ENCODE measurements at regions not wholly inside any gene's neighbourhood (a gene's known extent, or its start where the extent isn't known, plus 50 kb on each side); places are given as distances from the start of the nearest gene placed in this dataset.

GRCh38 chr20:39758876-39759275 is 796.7 kb downstream of the DHX35 start:
- Histone ChIP-seq H3F3A (ENCODE audit: low read length, unreplicated experiment) (no peaks in the 10 kb centered on the region), H3K9me2 (replicated peaks; ENCODE audit: low read length) (no peaks in the 10 kb centered on the region), H3K4me1 (ENCODE audit: insufficient read depth, low read length) (no peaks in the 10 kb centered on the region), H3K9ac (ENCODE audit: low read length) (no peak overlapping the region), H4K20me1 (ENCODE audit: low read length) (no peaks in the 10 kb centered on the region), H3K4me3 (ENCODE audit: low read length) (no peak overlapping the region), H3K27ac (ENCODE audit: low read length) (no peak overlapping the region), H3K9me3 (ENCODE audit: low read length) (peaks cover 25% of the 10 kb centered on the region; the same call in 1 of the 2 replicates), H3K79me2 (ENCODE audit: low read length) (no peaks in the 10 kb centered on the region), H3K27me3 (ENCODE audit: low read length) (no peaks in the 10 kb centered on the region), H2AFZ (ENCODE audit: low read length) (no peak overlapping the region), H3K36me3 (ENCODE audit: low read depth, low read length) (no peaks in the 10 kb centered on the region), H3K4me2 (ENCODE audit: low read length) (no peak overlapping the region)
- CTCF ChIA-PET, result no interaction called here
- no peak for ATAC-seq
- intact Hi-C loops (cut with micrococcal nuclease), result no loop called here
- BruUV-seq (replicated peaks), result no TSS peak
- POLR2A ChIA-PET (ENCODE audit: unreplicated experiment), result no interaction called here
- TF ChIP-seq EZH2 (IDR thresholded peaks at IDR 0.05; ENCODE audit: low read length, unreplicated experiment) (no peak), EZH2phosphoT487 (IDR thresholded peaks at IDR 0.05; ENCODE audit: borderline replicate concordance, low read length) (no peak)
- DNase-seq, result no peak

- ChIA-PET CTCF (no interaction called here), POLR2A (ENCODE audit: unreplicated experiment) (no interaction called here)
- Histone ChIP-seq H3K27me3 (ENCODE audit: low read length) (no peaks in the 10 kb centered on the region), H3K79me2 (ENCODE audit: low read length) (no peaks in the 10 kb centered on the region), H3K4me3 (ENCODE audit: low read length) (no peak overlapping the region), H3K9ac (ENCODE audit: low read length) (no peak overlapping the region), H2AFZ (ENCODE audit: low read length) (no peak overlapping the region), H3K4me2 (ENCODE audit: low read length) (no peak overlapping the region), H3K27ac (ENCODE audit: low read length) (no peak overlapping the region), H3F3A (ENCODE audit: low read length, unreplicated experiment) (no peaks in the 10 kb centered on the region), H3K4me1 (ENCODE audit: insufficient read depth, low read length) (no peaks in the 10 kb centered on the region), H3K9me3 (ENCODE audit: low read length) (peaks cover 28% of the 10 kb centered on the region), H3K9me2 (replicated peaks; ENCODE audit: low read length) (no peaks in the 10 kb centered on the region), H3K36me3 (ENCODE audit: low read depth, low read length) (no peaks in the 10 kb centered on the region), H4K20me1 (ENCODE audit: low read length) (no peaks in the 10 kb centered on the region)
- intact Hi-C loops (cut with micrococcal nuclease), result no loop called here
- BruUV-seq (replicated peaks), result no TSS peak
- ATAC-seq, result no peak
- no peak for TF ChIP-seq EZH2 (IDR thresholded peaks at IDR 0.05; ENCODE audit: low read length, unreplicated experiment)
- TF ChIP-seq EZH2phosphoT487 (IDR thresholded peaks at IDR 0.05; ENCODE audit: borderline replicate concordance, low read length), result no peak
- DNase-seq, result no peak
Measured at GRCh38 chr20:39756828-39757227, 794.7 kb downstream of the DHX35 start.

- TF ChIP-seq EZH2 (IDR thresholded peaks at IDR 0.05; ENCODE audit: low read length, unreplicated experiment) (no peak), CTCF (conservative IDR thresholded peaks at IDR 0.05; ENCODE audit: low read depth, low read length) (no peak), EZH2phosphoT487 (IDR thresholded peaks at IDR 0.05; ENCODE audit: borderline replicate concordance, low read length) (no peak)
- peaks cover 24% of the 10 kb centered on the region for H3K9me3 ChIP-seq (ENCODE audit: low read length)
- intact Hi-C loops (cut with micrococcal nuclease), result no loop called here
- POLR2A ChIA-PET (ENCODE audit: unreplicated experiment), result no interaction called here
- DNase-seq, result no peak
- no peak for ATAC-seq
- CTCF ChIA-PET, result no interaction called here
- no peak overlapping the region for H3K4me2 ChIP-seq (ENCODE audit: low read length)
- H3K9ac ChIP-seq (ENCODE audit: low read length), result no peak overlapping the region
- no peaks in the 10 kb centered on the region for H3K27me3 ChIP-seq (ENCODE audit: low read length)
- no peaks in the 10 kb centered on the region for H3K4me1 ChIP-seq (ENCODE audit: insufficient read depth, low read length)
- H3K27ac ChIP-seq (ENCODE audit: low read length), result no peak overlapping the region
- no peaks in the 10 kb centered on the region for H3K36me3 ChIP-seq (ENCODE audit: low read depth, low read length)
- H3K4me3 ChIP-seq (ENCODE audit: low read length), result no peak overlapping the region
- H4K20me1 ChIP-seq (ENCODE audit: low read length), result no peaks in the 10 kb centered on the region
- no peaks in the 10 kb centered on the region for H3K9me2 ChIP-seq (replicated peaks; ENCODE audit: low read length)
- no peaks in the 10 kb centered on the region for H3F3A ChIP-seq (ENCODE audit: low read length, unreplicated experiment)
- no TSS peak for BruUV-seq (replicated peaks)
- no peak overlapping the region for H2AFZ ChIP-seq (ENCODE audit: low read length)
- no peaks in the 10 kb centered on the region for H3K79me2 ChIP-seq (ENCODE audit: low read length)
Measured at GRCh38 chr20:39756369-39756768, 794.2 kb downstream of the DHX35 start.

- no peak overlapping the region for H3K27ac ChIP-seq (ENCODE audit: low read length)
- no TSS peak for BruUV-seq (replicated peaks)
- no peaks in the 10 kb centered on the region for H3K36me3 ChIP-seq (ENCODE audit: low read depth, low read length)
- H3F3A ChIP-seq (ENCODE audit: low read length, unreplicated experiment), result no peaks in the 10 kb centered on the region
- no peaks in the 10 kb centered on the region for H4K20me1 ChIP-seq (ENCODE audit: low read length)
- intact Hi-C loops (cut with micrococcal nuclease), result no loop called here
- no peaks in the 10 kb centered on the region for H3K4me1 ChIP-seq (ENCODE audit: insufficient read depth, low read length)
- H3K9ac ChIP-seq (ENCODE audit: low read length), result no peak overlapping the region
- ATAC-seq, result no peak
- ChIA-PET CTCF (no interaction called here), POLR2A (ENCODE audit: unreplicated experiment) (no interaction called here)
- no peaks in the 10 kb centered on the region for H3K27me3 ChIP-seq (ENCODE audit: low read length)
- no peaks in the 10 kb centered on the region for H3K79me2 ChIP-seq (ENCODE audit: low read length)
- no peak for DNase-seq
- TF ChIP-seq EZH2 (IDR thresholded peaks at IDR 0.05; ENCODE audit: low read length, unreplicated experiment) (no peak), EZH2phosphoT487 (IDR thresholded peaks at IDR 0.05; ENCODE audit: borderline replicate concordance, low read length) (no peak), CTCF (conservative IDR thresholded peaks at IDR 0.05; ENCODE audit: low read depth, low read length) (no peak)
- H3K9me3 ChIP-seq (ENCODE audit: low read length), result peaks cover 25% of the 10 kb centered on the region
- no peak overlapping the region for H2AFZ ChIP-seq (ENCODE audit: low read length)
- no peaks in the 10 kb centered on the region for H3K9me2 ChIP-seq (replicated peaks; ENCODE audit: low read length)
- H3K4me2 ChIP-seq (ENCODE audit: low read length), result no peak overlapping the region
- H3K4me3 ChIP-seq (ENCODE audit: low read length), result no peak overlapping the region
Measured at GRCh38 chr20:39752262-39752876, 790.2 kb downstream of the DHX35 start.
